ENCODE measurements at regions not wholly inside any gene's neighbourhood (a gene's known extent, or its start where the extent isn't known, plus 50 kb on each side); places are given as distances from the start of the nearest gene placed in this dataset.

- 52 to 63% methylated on average over 4 of the region's 4 CpGs for WGBS, 2 donors
- intact Hi-C loops (cut with DNase I): no loop called here
- Histone ChIP-seq H3K4me1 (no peaks in the 10 kb centered on the region), H3K27me3 (no peaks in the 10 kb centered on the region), H3K9me3 (no peaks in the 10 kb centered on the region), H3K27ac (no peak overlapping the region), H3K4me3 (no peak overlapping the region), H3K36me3 (replicated peaks in 1 of 2; ENCODE audit: insufficient read depth in 1 of 2, low read depth in 2 of 2) (no peaks in the 10 kb centered on the region)
- TF ChIP-seq, protein P1, sequence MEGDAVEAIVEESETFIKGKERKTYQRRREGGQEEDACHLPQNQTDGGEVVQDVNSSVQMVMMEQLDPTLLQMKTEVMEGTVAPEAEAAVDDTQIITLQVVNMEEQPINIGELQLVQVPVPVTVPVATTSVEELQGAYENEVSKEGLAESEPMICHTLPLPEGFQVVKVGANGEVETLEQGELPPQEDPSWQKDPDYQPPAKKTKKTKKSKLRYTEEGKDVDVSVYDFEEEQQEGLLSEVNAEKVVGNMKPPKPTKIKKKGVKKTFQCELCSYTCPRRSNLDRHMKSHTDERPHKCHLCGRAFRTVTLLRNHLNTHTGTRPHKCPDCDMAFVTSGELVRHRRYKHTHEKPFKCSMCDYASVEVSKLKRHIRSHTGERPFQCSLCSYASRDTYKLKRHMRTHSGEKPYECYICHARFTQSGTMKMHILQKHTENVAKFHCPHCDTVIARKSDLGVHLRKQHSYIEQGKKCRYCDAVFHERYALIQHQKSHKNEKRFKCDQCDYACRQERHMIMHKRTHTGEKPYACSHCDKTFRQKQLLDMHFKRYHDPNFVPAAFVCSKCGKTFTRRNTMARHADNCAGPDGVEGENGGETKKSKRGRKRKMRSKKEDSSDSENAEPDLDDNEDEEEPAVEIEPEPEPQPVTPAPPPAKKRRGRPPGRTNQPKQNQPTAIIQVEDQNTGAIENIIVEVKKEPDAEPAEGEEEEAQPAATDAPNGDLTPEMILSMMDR (IDR thresholded peaks at IDR 0.05): no peak
- TF ChIP-seq POLR2A (IDR thresholded peaks at IDR 0.05): no peak
- ATAC-seq: no peak
- DNase-seq: no peak
Measured at GRCh38 chr18:72360634-72361033, 183.5 kb downstream of the CBLN2 start.

DNA sequence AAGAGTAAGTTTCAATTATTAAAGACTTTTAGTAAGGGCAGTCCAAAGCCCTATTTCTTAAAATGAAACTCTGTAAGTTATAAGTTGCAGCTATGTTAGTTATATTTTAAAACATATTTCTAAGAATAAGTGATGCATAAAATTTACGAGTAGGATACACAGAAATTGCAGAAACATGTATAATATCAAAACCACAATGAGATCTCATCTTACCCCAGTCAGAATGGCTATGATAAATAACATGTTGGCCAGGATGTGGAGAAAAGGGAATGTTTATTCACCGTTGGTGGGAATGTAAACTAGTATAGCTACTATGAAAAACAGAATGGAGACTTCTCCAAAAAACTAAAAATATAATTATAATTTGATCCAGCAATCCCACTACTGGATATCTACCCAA is 201.2 kb downstream of the CBLN2 start:
- DNase-seq (no peak), ATAC-seq (no peak)
- intact Hi-C loops (cut with DNase I): no loop called here
- H3K27me3 ChIP-seq: no peaks in the 10 kb centered on the region
- no peak overlapping the region for H3K27ac ChIP-seq
- H3K36me3 ChIP-seq (replicated peaks in 1 of 2; ENCODE audit: insufficient read depth in 1 of 2, low read depth in 2 of 2): no peaks in the 10 kb centered on the region
- no peak overlapping the region for H3K4me3 ChIP-seq
- H3K9me3 ChIP-seq: no peaks in the 10 kb centered on the region
- 30 to 34% methylated on average over 2 of the region's 2 CpGs for WGBS, 2 donors
- no peaks in the 10 kb centered on the region for H3K4me1 ChIP-seq
- no peak for TF ChIP-seq POLR2A (IDR thresholded peaks at IDR 0.05)
- TF ChIP-seq, protein P1 (IDR thresholded peaks at IDR 0.05): no peak

GRCh38 chr18:72339976-72340375 is 204.2 kb downstream of the CBLN2 start:
- H3K4me3 ChIP-seq: no peak overlapping the region
- no peaks in the 10 kb centered on the region for H3K27me3 ChIP-seq
- H3K9me3 ChIP-seq: no peaks in the 10 kb centered on the region
- H3K27ac ChIP-seq: no peak overlapping the region
- intact Hi-C loops (cut with DNase I): no loop called here
- ATAC-seq (no peak), DNase-seq (no peak)
- H3K36me3 ChIP-seq (replicated peaks in 1 of 2; ENCODE audit: insufficient read depth in 1 of 2, low read depth in 2 of 2): no peaks in the 10 kb centered on the region
- WGBS, 2 donors: 57 to 58% methylated on average over 1 of the region's 1 CpG
- H3K4me1 ChIP-seq: no peaks in the 10 kb centered on the region
- TF ChIP-seq, protein P1 (IDR thresholded peaks at IDR 0.05): no peak
- no peak for TF ChIP-seq POLR2A (IDR thresholded peaks at IDR 0.05)

DNA sequence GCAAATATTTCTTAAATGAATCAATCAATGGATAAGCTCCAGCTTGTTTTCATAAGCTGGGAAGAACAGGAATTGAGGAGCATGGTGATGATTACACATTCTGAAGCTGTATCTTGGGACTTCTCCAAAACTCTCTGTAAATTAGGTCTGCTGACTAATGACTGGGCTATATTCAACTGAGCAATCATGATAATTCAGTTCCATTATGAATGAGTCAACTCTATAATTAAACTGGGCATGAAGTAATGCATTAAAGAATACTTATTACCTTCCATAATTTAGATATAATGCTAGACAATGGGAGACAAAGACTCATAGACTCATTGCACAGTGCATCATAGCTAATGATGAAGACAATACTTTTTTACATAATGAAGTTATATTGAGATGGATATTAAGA is 207.4 kb downstream of the CBLN2 start:
- Histone ChIP-seq H3K4me3 (no peak overlapping the region), H3K27ac (no peak overlapping the region), H3K4me1 (no peaks in the 10 kb centered on the region), H3K36me3 (replicated peaks in 1 of 2; ENCODE audit: insufficient read depth in 1 of 2, low read depth in 2 of 2) (no peaks in the 10 kb centered on the region), H3K27me3 (no peaks in the 10 kb centered on the region), H3K9me3 (no peaks in the 10 kb centered on the region)
- DNase-seq (no peak), ATAC-seq (no peak)
- intact Hi-C loops (cut with DNase I): no loop called here
- no peak for TF ChIP-seq POLR2A (IDR thresholded peaks at IDR 0.05)
- TF ChIP-seq, protein P1 (IDR thresholded peaks at IDR 0.05): no peak

- Histone ChIP-seq H3K9me3 (no peaks in the 10 kb centered on the region), H3K4me3 (no peak overlapping the region), H3K27ac (no peak overlapping the region), H3K36me3 (replicated peaks in 1 of 2; ENCODE audit: insufficient read depth in 1 of 2, low read depth in 2 of 2) (no peaks in the 10 kb centered on the region), H3K27me3 (no peaks in the 10 kb centered on the region), H3K4me1 (no peaks in the 10 kb centered on the region)
- intact Hi-C loops (cut with DNase I): no loop called here
- no peak for ATAC-seq
- TF ChIP-seq, protein P1 (IDR thresholded peaks at IDR 0.05): no peak
- TF ChIP-seq POLR2A (IDR thresholded peaks at IDR 0.05): no peak
- 8 to 14% methylated on average over 2 of the region's 2 CpGs for WGBS, 2 donors
- DNase-seq: no peak
Measured at GRCh38 chr18:72329533-72329932, 214.6 kb downstream of the CBLN2 start.
